ENCODE measurements at regions not wholly inside any gene's neighbourhood (a gene's known extent, or its start where the extent isn't known, plus 50 kb on each side); places are given as distances from the start of the nearest gene placed in this dataset.

- TF ChIP-seq CTCF (IDR thresholded peaks at IDR 0.05; ENCODE audit: low read depth, low read length) (no peak), POLR2A (IDR thresholded peaks at IDR 0.05; ENCODE audit: extremely low read depth, insufficient read length) (no peak), MYC (IDR thresholded peaks at IDR 0.05; ENCODE audit: low read depth, low read length) (no peak), MAX (IDR thresholded peaks at IDR 0.05; ENCODE audit: low read depth, low read length) (no peak)
Measured at GRCh38 chr7:47035522-47035921, 546.4 kb downstream of the TNS3 start.
